ENCODE measurements at regions not wholly inside any gene's neighbourhood (a gene's known extent, or its start where the extent isn't known, plus 50 kb on each side); places are given as distances from the start of the nearest gene placed in this dataset.

DNA sequence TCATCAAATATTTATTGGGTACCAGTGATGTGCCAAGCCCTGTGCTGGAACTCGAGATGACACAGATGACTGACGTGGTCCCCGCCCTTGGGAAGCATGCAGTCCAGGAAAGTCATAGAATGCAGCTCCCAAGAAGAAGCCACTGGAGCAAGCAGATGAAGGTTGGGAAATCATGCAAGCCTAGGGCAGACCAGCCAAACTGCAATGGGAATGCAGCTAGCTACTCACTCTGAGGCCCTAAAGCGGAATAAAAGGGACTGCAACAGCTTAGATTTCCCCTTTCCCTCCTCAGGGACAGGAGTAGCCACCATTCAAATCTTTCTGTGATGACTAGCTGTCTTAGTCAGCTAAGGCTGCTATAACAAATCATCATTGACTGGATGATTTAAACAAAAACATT is 152.2 kb downstream of the MAFB start:
- DNase-seq = no peak

DNA sequence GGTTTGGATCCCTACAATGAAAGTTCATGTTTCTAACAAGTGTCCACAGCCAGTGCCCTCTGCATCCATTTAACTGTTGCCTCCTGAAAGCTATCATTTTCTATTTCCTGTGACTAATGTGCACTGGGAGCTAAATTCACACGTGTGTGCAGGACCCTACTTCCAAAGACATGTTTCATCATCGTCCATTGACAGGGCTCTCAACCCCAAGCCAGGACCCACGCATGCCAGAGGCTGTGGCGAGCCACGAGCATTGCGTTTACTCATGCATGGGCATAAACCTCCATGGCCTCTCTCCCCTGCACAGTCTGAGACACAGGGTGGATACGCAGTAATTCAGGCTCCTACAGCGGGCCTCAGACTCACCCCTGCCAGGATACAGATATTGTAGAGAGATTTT is 153.2 kb downstream of the MAFB start:
- no peak for DNase-seq

DNA sequence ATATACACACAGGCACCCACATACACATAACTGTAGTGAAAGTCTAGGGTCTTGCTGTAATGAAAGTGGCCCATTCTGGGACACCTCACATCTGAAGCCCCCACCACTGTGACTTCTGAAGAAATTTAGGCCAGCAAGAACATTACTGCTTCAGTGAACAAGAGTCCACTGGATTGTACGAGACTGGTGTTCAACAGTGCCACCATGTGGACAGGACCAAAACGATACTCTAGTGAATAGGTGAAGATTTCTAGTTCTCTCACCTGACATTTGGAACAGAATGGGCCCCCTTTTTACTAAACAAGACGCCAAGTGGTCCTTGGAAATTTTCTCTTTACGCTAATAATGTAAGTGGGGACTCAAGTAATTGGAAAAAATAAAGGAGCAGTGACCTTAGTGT is 156.9 kb downstream of the MAFB start:
- peak; percentile 28 for DNase-seq

DNA sequence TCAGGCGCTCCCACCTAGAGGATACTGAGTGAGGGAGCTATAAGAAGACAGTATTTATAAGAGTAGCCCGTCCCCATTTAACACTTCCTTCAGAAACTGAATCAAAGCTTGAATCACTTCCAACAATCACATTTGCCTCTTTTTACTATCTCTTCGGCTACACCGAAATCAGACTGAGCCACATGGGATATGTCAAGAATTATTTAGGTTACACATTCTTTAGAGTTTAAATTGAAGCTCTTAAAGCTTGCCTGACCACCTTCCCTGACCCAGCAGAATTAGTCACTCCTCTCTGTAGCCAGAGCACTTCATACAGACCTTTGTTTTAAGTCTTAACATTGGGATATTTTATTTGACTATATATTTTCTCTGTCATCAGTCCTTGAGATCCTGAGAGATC is 163.7 kb downstream of the MAFB start:
- no peak for DNase-seq

DNA sequence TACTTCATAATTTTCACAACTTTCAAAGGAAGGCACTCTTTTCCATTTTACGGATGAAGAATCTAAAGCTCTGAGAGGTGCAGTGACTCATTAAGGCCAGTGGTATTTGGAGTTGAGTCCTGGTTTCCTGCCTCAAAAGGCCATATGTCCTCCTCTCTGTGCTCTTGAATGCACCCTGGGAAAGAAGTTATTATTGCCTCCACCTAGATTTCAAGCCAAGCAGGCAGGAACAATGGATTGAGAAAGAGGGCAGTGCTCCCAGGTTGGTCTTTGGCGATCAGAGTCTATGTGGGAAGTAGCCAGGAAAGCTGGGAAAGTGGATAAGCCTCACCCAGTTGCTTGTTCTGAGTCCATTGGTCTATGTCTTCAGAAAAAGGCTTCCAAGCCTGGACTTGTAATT is 165.0 kb downstream of the MAFB start:
- no peak for DNase-seq

DNA sequence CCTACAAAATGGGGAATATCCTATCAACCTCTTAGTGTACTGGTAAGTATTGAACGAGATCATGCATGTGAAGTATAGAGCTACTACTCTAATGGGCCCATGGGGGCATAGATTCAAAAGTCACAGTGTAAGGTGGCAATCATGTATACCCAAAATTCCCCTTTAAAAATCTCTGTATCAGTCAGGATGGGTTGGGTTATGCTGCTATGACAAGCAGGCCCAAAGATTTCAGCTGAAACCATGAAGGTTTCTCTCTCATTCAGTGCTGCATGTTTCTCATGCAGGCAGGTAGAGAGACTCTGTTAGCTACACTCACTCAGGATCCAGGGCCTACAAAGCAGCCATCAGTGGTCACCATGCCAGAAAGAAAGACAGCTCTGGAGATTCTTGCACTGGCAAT is 166.6 kb downstream of the MAFB start:
- DNase-seq = no peak

DNA sequence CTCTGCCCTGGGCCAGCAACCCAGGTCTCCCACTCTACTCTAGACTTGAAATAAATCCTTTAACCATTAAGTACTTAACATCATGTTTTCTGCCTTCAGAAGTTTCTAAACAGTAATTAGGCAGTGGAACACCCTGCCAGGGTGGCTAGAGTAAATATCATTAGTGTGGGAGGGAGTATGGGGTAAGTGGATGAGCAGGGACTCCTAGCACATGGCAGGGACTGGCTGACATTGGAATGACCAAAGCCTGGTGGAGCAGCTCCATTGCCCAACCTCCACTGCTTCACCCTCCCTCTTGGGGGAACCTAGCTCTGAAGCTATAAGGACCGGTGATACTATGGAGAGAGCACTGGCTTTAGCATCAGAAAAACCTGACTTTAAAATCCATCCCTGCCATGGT is 167.1 kb downstream of the MAFB start:
- DNase-seq = no peak

DNA sequence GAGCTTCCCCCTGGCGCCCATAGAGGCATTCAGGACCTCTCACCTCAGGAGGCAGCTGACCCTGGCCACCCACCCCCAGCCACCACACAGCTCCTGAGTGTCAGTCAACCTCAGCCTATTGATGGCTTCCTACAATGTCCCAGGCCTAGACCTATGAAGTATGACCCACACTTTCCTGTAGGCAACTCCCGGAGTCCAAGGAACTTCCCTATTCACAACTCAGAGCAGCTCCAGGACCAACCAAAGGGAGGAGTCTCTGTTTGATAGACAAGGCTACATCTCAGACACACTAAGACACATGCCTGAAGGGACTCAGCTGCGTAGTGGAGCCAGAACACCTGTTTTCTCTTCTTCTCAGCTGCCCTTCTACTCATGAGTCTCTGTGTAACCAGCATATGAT is 169.1 kb downstream of the MAFB start:
- no peak for DNase-seq

DNA sequence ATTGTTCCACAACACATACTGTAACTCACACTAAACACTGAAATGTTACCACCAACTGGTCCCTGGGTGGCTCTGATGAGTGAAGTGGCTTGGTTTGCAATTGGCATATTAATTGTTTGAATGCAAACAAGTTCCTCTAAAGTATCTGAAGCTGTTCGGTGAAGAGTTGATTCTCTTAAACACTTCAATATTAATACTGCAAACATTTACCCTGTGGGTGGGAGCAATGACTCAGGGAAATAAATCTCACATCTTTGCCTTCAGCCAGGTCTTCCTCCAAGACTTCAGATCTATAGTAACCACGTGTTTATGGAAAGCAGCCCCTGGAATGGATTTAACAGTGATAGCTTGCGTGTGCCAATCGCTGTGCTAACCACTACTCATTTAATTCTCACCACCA is 176.0 kb downstream of the MAFB start:
- DNase-seq = no peak

DNA sequence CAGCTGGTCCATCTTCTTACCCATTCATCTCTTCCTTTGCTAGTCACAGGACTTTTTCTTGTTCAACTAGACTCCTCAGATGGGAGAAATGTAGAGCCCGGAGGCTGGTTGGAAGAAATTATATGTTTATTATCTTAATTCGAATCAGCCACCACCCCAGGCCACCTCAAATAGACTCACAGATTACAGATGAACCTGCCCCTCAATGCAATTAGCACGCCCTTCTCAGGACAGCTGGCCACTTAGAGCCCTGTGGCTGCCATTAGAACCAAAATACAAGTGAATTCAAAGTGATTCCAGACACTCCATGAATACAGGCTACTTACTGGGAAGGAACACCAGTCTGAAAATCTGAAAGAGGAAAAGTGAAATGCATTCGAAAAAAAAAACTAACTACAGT is 176.4 kb downstream of the MAFB start:
- DNase-seq = no peak

DNA sequence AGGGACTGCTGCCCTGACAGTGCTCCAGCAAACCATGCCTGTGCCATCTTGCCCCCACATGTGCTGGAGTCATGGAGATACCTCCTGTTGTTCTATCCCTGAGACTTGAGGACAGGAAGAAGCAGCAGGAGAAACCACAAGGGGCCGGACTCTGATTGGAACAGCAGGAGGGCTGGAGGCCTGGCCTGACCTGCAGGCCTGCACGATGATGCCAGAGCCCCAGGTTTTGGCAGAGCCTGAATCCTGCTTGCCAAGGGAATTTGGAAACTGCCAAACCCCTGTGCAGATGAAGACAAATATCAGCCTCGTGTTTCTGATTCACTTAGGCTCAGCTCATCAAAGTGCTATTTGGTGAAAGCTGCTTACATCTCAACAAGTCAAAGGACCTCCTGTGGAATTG is 177.6 kb downstream of the MAFB start:
- DNase-seq = no peak

DNA sequence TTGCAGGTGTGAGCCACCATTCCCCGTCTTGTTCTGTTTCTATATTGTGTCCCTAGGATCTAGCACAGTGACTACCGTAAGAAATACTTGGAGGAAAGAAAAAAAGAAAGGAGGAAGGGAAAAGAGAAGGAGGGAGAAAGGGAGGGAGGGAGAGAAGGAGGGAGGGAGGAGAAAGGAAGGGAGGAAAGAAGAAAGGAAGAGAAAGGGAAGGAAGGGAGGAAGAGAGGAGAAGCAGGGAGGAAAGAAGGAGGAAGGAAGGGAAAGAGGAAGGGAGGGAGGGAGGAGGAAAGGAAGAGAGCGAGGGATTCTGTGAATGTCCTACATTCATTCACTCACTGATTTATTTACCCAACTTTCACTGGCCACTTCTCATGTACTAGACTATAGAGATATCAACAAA is 178.4 kb downstream of the MAFB start:
- DNase-seq = no peak

DNA sequence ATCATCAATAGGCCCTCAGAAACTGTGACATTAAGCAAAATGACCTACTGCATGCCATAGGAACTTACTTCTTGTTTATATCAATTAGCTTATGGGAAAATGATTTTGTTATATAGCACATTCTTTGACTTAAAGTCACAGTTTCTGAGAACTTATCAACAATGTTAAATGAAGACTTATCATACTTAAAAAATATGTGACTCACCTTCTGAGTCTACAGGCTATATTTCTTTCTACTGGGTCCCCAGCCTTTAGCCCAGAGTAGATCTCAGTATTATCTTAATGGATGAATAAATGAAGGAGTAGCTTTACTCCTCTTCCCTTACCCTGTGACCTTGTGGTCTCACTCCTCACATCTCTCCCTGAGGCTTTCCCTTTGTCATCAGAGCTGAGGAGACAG is 180.2 kb downstream of the MAFB start:
- no peak for DNase-seq

DNA sequence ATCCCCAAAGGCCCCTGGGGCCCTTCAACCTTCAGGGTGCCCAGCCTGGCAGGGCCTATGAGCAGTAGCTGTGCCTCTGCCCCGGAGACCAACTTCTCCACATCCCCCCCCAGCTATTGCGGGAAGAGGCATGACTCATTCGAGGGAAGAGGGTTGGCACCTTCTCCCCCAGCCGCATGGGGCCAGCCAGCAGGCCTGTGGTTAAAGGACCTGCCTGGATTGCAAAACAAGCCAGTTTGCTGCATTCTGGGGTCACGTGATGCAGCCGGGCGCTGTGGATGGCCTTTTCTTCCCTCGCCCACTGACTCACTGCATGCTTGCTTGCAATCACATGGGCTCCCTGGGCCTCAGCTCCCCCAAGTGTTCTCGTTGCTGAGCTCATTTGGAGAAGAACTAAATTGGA is 182.5 kb downstream of the MAFB start:
- peak; percentile 92 for DNase-seq

DNA sequence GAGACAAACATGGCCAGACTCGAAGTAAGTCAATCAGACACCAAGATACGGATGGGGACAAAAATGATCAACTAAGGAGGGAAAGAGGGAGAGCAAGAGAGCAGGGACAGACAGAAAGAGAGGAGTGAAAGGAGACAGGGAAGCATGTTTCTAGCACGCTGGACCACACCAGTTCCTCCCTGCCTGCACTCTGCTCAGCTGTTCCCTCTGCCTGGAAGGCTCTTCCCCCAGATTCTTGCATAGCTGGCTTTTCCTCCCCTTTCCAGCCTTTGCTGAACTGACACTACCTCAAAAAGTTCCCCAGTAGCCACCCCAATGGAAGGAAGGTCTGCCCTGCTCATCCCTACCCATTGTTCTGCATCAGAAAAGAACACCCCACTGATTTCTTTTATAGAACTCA is 185.9 kb downstream of the MAFB start:
- no peak for DNase-seq

DNA sequence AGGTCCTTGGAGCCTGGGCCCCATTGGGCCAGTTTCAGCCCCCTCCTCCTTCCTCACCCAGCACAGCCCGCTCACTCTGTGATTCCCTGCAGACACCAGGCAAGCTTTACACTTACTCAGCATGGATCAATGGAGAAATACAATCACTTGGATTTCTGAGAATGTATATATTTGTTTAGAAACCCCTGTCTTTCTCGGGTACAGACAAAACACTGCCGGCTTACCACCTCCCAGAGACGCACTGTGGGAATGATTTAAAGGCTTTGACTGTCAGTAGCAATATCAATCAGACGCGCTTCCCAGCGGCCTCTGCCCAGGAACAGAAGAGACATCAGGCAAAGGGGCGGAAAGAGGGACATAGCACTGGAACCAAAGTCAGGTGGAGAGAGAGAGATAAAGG is 186.5 kb downstream of the MAFB start:
- no peak for DNase-seq

DNA sequence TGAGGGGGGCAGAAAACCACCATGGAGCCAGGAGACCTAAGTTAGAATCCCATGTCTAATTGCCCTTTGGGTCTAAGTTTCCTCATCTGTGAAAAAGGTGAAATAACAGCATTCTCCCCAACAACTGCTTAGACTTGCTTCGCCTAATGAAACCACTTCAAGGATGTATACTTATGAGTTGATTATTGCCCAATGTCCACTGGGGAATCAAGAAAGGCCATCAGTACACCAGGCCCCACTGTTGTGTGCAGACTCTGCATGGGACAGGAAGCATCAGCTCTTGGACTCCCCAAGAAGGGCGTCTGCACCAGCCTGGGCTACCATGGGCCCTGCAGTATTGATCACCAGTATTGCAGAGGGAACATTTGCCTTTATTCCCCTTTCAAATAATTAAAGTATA is 189.6 kb downstream of the MAFB start:
- DNase-seq = no peak

DNA sequence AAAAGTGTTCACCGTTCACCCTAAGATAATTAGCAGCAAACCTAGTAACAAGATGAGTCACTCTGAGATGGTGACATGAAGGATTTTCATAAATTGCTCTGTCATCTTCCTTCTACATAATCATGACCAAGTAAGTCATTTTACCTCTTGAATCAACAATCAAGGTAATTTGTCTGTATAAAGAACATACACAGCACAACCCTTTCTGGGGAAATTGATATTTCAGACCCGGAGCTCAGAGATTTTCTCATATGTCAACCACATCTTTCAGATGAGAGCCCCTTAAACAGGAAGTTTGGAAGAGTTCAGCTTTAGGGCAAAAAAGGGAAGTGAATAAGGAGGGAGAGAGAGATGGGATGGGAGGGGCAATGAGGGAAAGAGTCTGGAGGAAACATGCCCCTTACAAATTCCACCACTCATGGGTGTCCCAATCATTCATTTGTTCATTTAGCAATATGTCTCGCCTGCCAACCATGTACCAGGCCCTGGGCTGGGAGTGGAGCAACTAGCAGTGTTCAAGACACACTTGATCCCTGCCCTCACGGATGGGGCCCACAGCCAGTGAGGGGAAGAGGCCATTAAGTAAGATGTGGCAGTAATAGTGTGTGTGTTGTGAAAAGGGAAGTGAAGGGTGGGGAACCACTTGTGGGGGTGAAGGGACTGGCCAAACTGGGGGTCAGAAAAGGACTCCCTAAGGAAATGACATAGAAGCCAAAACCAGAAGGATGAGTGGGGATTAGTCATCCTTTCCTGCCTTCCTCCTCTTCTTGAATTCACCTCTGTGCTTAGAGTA is 190.9 kb downstream of the MAFB start:
- peak; percentile 74 for DNase-seq

DNA sequence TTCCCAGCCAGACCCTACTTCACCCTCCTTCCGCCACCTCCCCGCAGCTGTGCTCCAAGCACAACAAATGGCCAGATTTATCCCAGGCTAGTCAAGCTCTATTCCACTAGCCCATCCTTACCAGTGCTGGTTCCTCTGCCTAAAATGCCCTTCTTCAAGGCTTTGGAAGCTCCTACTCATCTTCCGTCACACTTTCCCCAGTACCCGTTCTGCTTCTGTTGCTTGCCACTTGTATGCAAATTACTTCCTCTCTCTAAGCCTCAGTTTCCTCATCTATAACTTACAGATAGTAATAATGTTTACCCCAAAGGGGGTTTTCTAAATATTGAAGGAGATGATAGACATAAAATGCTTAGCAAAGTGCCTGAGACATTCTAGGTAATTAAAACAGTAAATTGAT is 193.1 kb downstream of the MAFB start:
- no peak for DNase-seq

DNA sequence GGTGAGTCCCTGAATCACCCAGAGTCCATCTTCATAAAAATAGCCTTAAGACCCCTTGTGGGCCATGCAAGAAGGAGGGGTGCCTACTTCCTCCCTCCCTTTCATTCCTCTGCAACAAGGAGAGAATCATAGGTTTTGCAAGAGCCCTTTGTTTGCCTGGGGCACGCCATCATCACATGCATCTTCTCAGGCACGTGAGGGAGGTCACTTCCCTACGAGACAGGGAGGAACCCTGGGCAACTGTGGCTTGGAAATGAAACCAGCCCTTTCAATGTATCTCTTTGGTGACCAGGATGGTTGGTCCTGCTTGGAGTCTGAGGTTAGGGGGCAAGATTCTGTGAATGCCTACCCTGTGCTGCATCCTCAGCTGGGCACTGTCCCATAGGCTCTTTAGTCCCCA is 194.8 kb downstream of the MAFB start:
- no peak for DNase-seq

DNA sequence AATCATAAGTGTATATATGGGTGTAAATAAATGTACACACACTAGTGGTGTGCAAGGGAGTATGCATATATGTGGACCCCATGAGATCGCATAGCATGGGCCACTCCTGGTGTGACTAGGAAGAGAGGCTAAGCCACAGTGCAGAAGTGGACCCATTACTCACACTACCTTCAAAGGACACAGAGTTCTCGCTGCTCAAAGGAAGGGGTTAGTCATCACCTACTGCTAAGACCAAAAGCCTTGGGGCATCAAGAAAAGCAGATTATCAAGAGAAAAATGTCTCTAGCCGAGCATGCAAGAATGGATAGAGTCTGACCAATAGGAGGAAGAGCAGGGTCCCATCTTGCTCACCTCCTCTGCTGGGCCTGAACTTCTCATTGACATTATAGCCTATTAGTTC is 195.5 kb downstream of the MAFB start:
- no peak for DNase-seq

DNA sequence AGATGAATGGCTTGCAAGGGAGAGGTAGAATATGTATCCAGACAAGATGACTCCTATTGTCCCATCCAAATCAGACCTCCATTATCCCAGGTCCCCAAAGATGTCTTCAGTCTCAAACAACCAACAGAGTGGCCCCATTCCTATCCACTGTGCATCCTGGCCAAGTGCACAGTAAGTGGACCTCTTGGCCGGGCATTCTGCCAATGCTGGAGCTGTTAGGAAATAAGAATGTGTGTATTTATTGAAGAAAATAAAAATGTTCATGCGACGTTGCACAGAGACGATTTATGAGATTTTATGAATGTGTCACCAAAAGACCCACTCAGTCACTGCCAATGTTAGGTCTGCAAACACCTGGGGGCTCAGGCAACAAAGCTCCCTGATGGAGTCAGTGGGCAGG is 196.0 kb downstream of the MAFB start:
- no peak for DNase-seq

DNA sequence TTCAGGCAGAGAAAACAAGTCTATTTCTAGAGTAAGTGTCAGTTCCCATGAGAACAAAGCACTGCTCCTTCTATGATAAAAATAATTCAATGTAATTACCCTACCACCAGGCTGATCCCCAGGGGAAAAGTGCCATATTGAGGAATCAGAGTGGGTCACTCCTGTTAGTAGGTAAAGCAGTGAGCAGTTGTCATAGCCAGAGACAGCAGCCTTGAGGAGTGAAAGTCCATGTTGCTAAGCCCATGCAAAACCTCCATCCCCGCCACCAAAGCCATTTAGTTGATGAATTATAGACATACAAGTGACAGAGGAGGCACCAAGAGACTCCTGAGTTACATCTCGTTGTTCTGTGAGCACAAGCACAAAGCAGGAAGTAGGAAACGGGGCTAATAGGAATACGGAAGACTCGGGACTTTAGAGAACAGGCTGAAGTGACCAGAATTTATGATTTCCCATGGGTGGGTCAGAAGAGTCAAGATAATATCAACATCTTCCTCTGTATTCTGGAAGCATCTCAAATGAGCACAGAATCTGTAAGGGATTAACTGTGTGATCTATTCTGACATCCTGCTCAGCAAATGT is 197.9 kb downstream of the MAFB start:
- DNase-seq = no peak

DNA sequence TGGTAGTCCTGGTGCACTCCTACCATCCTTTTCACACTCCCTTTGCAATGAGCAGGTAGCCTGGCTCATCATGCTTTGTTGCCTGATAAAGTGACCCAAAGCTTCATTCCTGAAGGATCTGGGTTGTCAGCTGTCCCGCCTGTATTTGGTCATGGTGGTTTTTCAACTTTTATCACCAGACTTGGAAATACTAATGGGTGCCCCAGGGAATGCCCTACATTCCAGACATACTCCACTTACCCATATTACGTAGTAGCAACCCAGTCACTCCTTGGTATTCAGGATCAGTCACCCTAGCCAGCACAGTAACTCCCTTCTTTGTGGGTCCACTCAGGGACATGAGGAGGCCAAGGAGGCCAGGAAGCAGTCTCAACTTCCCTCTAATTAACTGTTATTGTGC is 199.2 kb downstream of the MAFB start:
- no peak for DNase-seq

DNA sequence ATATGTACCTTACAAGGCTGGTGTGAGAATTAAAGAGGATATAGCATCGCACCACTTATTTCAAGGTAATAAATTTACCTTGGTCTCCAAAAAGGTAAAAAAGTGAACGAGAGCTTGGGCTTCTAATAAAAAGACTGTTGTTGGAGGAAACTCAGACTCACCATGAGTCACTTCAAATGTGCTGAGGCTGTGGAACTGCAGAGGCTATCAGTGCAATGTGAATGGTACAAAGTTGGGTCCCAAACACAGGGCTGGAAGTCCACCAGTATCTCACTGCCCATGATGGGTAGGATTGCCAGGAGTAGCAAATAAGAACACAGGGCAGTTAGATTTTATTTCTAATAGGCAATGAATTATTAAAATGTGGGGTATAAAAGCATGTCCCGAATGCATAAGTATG is 200.6 kb downstream of the MAFB start:
- no peak for DNase-seq
